ENCODE measurements at regions not wholly inside any gene's neighbourhood (a gene's known extent, or its start where the extent isn't known, plus 50 kb on each side); places are given as distances from the start of the nearest gene placed in this dataset.

DNA sequence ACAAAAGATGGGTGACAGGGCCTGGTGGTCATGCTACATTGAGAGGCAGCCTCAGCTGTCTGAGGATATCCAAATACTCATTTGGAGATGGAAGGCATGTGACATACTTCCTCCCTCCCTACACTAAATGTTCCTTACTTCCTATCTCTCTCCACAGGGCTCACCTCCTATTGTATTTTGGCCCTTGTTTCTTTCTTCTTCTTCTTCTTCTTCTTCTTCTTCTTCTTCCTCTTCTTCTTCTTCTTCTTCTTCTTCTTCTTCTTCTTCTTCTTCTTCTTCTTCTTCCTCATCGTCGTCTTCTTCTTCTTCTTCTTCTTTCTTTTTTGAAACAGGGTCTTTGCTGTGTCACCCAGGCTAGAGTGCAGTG, 71.8 kb upstream of the POMP start:
- ChIA-PET POLR2A (no interaction called here), CTCF (no interaction called here)
- TF ChIP-seq HOXD13 (CRISPR knock-in tag; IDR thresholded peaks at IDR 0.05; ENCODE audit: borderline replicate concordance), result no peak
- TF ChIP-seq ZBTB21 (tag by site-specific recombination; IDR thresholded peaks at IDR 0.05), result no peak
- peak; percentile 65; the same call in 1 of the 2 replicates for TF ChIP-seq ZNF513 (tag by site-specific recombination; IDR thresholded peaks at IDR 0.05)
- Histone ChIP-seq H3K9me3 (ENCODE audit: control insufficient read depth, insufficient read depth, low read depth, low read length) (no peaks in the 10 kb centered on the region), H3K27ac (ENCODE audit: extremely low read depth, low read depth, low read length) (no peak overlapping the region), H3K4me3 (ENCODE audit: low read depth, low read length) (no peak overlapping the region), H3K4me1 (ENCODE audit: control insufficient read depth, insufficient read depth, low read length) (peaks cover 4% of the 10 kb centered on the region), H3K36me3 (ENCODE audit: control insufficient read depth in 2 of 2, insufficient read depth in 1 of 2, low read length in 2 of 2) (no peaks in the 10 kb centered on the region)

GRCh38 chr13:28586439-28587173, 72.3 kb upstream of the POMP start:
- CTCF ChIA-PET, result no interaction called here
- H3K4me3 ChIP-seq (ENCODE audit: low read depth, low read length), result no peak overlapping the region
- no peaks in the 10 kb centered on the region for H3K36me3 ChIP-seq (ENCODE audit: control insufficient read depth in 2 of 2, insufficient read depth in 1 of 2, low read length in 2 of 2)
- H3K9me3 ChIP-seq (ENCODE audit: control insufficient read depth, insufficient read depth, low read depth, low read length), result no peaks in the 10 kb centered on the region
- H3K4me1 ChIP-seq (ENCODE audit: control insufficient read depth, insufficient read depth, low read length), result peaks cover 7% of the 10 kb centered on the region
- TF ChIP-seq ZEB2 (tag by site-specific recombination; IDR thresholded peaks at IDR 0.05), result no peak
- TF ChIP-seq, protein P1, sequence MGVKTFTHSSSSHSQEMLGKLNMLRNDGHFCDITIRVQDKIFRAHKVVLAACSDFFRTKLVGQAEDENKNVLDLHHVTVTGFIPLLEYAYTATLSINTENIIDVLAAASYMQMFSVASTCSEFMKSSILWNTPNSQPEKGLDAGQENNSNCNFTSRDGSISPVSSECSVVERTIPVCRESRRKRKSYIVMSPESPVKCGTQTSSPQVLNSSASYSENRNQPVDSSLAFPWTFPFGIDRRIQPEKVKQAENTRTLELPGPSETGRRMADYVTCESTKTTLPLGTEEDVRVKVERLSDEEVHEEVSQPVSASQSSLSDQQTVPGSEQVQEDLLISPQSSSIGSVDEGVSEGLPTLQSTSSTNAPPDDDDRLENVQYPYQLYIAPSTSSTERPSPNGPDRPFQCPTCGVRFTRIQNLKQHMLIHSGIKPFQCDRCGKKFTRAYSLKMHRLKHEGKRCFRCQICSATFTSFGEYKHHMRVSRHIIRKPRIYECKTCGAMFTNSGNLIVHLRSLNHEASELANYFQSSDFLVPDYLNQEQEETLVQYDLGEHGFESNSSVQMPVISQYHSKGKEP (tag by site-specific recombination; IDR thresholded peaks at IDR 0.05), result no peak
- peak; percentile 87 for TF ChIP-seq ZIC2 (tag by site-specific recombination; IDR thresholded peaks at IDR 0.05)
- POLR2A ChIA-PET, result no interaction called here
- no peak overlapping the region for H3K27ac ChIP-seq (ENCODE audit: extremely low read depth, low read depth, low read length)

GRCh38 chr13:28585561-28585960, 73.4 kb upstream of the POMP start:
- CTCF ChIA-PET, result interaction anchor here (0.8 kb wide), 1 partner anchor 232 kb away, joined by 3 read pairs; no protein-coding TSS in a partner anchor
- no peaks in the 10 kb centered on the region for H3K36me3 ChIP-seq (ENCODE audit: control insufficient read depth in 2 of 2, insufficient read depth in 1 of 2, low read length in 2 of 2)
- H3K4me1 ChIP-seq (ENCODE audit: control insufficient read depth, insufficient read depth, low read length), result peaks cover 7% of the 10 kb centered on the region
- no peak overlapping the region for H3K27ac ChIP-seq (ENCODE audit: extremely low read depth, low read depth, low read length)
- POLR2A ChIA-PET, result no interaction called here
- H3K4me3 ChIP-seq (ENCODE audit: low read depth, low read length), result no peak overlapping the region
- TF ChIP-seq, protein P2, sequence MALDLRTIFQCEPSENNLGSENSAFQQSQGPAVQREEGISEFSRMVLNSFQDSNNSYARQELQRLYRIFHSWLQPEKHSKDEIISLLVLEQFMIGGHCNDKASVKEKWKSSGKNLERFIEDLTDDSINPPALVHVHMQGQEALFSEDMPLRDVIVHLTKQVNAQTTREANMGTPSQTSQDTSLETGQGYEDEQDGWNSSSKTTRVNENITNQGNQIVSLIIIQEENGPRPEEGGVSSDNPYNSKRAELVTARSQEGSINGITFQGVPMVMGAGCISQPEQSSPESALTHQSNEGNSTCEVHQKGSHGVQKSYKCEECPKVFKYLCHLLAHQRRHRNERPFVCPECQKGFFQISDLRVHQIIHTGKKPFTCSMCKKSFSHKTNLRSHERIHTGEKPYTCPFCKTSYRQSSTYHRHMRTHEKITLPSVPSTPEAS (tag by site-specific recombination; IDR thresholded peaks at IDR 0.05), result no peak
- peak; percentile 78 for TF ChIP-seq ZNF664 (tag by site-specific recombination; IDR thresholded peaks at IDR 0.05)
- H3K9me3 ChIP-seq (ENCODE audit: control insufficient read depth, insufficient read depth, low read depth, low read length), result no peaks in the 10 kb centered on the region

DNA sequence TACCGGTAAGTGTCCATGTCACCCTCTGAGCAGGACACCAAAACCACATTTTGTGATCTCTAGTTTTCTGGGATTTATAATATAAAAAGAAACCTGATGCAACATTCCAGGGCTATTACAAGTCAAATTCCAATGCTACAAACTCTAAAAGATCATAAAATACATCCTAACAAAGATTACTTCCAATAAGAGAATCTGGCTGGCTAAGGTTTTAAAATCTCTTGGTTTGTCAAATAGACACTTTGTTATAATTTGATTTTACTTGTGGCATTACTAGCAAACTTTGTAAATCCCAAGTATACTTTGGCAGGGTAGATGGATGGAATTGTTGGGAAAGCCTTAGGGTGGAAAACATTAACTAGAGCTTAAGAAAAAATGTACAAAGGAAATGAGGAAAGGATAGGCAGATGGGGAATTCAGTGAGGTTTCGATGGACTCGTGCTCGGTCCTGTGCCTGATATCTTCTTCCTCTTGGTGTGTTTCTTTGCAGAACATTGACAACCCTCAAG, 74.0 kb upstream of the POMP start:
- CTCF ChIA-PET, result interaction anchor here (0.6 kb wide), 1 partner anchor 1053 kb away, joined by 3 read pairs; no protein-coding TSS in a partner anchor
- no peaks in the 10 kb centered on the region for H3K36me3 ChIP-seq (ENCODE audit: control insufficient read depth in 2 of 2, insufficient read depth in 1 of 2, low read length in 2 of 2)
- no peak overlapping the region for H3K4me3 ChIP-seq (ENCODE audit: low read depth, low read length)
- POLR2A ChIA-PET, result no interaction called here
- H3K27ac ChIP-seq (ENCODE audit: extremely low read depth, low read depth, low read length), result no peak overlapping the region
- no peaks in the 10 kb centered on the region for H3K9me3 ChIP-seq (ENCODE audit: control insufficient read depth, insufficient read depth, low read depth, low read length)
- H3K4me1 ChIP-seq (ENCODE audit: control insufficient read depth, insufficient read depth, low read length), result peaks cover 7% of the 10 kb centered on the region
- TF ChIP-seq ZFP41 (tag by site-specific recombination; IDR thresholded peaks at IDR 0.05; ENCODE audit: borderline replicate concordance) (no peak), ZNF202 (tag by site-specific recombination; IDR thresholded peaks at IDR 0.05; ENCODE audit: borderline replicate concordance) (no peak), REPIN1 (tag by site-specific recombination; IDR thresholded peaks at IDR 0.05; ENCODE audit: low read depth) (no peak), ZNF558 (tag by site-specific recombination; IDR thresholded peaks at IDR 0.05) (no peak), ZNF133 (tag by site-specific recombination; IDR thresholded peaks at IDR 0.05) (no peak), ZNF10 (tag by site-specific recombination; IDR thresholded peaks at IDR 0.05) (no peak), OSR2 (tag by site-specific recombination; IDR thresholded peaks at IDR 0.05) (no peak), MEIS1 (CRISPR knock-in tag; IDR thresholded peaks at IDR 0.05; ENCODE audit: borderline replicate concordance) (no peak), ZNF530 (tag by site-specific recombination; IDR thresholded peaks at IDR 0.05; ENCODE audit: low read depth) (no peak), IKZF3 (tag by site-specific recombination; IDR thresholded peaks at IDR 0.05) (no peak), ZNF221 (tag by site-specific recombination; IDR thresholded peaks at IDR 0.05; ENCODE audit: borderline replicate concordance) (no peak), ZNF776 (tag by site-specific recombination; IDR thresholded peaks at IDR 0.05; ENCODE audit: borderline replicate concordance) (no peak)

Data from HEK293 (cell line).